ENCODE measurements at regions not wholly inside any gene's neighbourhood (a gene's known extent, or its start where the extent isn't known, plus 50 kb on each side); places are given as distances from the start of the nearest gene placed in this dataset.

DNA sequence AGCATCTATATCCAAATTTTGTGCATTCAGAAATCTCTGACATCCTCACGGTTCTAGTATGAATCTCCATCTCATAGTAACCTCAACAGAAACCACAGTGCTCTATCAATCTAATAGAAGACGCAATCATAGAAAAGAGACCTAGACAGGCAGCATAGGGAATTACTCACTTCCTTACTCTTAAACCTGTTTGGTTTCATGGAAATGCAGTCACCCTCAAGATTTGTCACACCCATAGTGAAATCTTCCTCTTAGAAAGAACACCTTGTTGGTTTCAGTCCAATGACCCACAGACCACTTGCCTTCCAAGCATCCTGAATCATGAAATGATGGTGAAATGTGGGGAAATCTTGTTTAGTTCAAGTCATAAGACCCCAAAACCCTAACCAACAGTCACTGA, 166.1 kb upstream of the PRDM1 start:
- H3K27me3 ChIP-seq (ENCODE audit: low read depth): no peaks in the 10 kb centered on the region
- TF ChIP-seq, protein P1, sequence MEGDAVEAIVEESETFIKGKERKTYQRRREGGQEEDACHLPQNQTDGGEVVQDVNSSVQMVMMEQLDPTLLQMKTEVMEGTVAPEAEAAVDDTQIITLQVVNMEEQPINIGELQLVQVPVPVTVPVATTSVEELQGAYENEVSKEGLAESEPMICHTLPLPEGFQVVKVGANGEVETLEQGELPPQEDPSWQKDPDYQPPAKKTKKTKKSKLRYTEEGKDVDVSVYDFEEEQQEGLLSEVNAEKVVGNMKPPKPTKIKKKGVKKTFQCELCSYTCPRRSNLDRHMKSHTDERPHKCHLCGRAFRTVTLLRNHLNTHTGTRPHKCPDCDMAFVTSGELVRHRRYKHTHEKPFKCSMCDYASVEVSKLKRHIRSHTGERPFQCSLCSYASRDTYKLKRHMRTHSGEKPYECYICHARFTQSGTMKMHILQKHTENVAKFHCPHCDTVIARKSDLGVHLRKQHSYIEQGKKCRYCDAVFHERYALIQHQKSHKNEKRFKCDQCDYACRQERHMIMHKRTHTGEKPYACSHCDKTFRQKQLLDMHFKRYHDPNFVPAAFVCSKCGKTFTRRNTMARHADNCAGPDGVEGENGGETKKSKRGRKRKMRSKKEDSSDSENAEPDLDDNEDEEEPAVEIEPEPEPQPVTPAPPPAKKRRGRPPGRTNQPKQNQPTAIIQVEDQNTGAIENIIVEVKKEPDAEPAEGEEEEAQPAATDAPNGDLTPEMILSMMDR (IDR thresholded peaks at IDR 0.05): no peak
- no peak overlapping the region for H3K4me3 ChIP-seq
- DNase-seq (no peak), ATAC-seq (no peak)
- H3K9me3 ChIP-seq: no peaks in the 10 kb centered on the region
- H3K27ac ChIP-seq: no peak overlapping the region
- no peaks in the 10 kb centered on the region for H3K36me3 ChIP-seq
- intact Hi-C loops (cut with DNase I): no loop called here
- no peaks in the 10 kb centered on the region for H3K4me1 ChIP-seq

GRCh38 chr6:105917038-105917695, 169.0 kb upstream of the PRDM1 start:
- intact Hi-C loops (cut with DNase I): no loop called here
- TF ChIP-seq, protein P1 (IDR thresholded peaks at IDR 0.05): no peak
- Histone ChIP-seq H3K4me1 (no peaks in the 10 kb centered on the region), H3K27ac (no peak overlapping the region), H3K4me3 (no peak overlapping the region), H3K36me3 (no peaks in the 10 kb centered on the region), H3K9me3 (no peaks in the 10 kb centered on the region), H3K27me3 (ENCODE audit: low read depth) (no peaks in the 10 kb centered on the region)
- DNase-seq (no peak), ATAC-seq (no peak)

DNA sequence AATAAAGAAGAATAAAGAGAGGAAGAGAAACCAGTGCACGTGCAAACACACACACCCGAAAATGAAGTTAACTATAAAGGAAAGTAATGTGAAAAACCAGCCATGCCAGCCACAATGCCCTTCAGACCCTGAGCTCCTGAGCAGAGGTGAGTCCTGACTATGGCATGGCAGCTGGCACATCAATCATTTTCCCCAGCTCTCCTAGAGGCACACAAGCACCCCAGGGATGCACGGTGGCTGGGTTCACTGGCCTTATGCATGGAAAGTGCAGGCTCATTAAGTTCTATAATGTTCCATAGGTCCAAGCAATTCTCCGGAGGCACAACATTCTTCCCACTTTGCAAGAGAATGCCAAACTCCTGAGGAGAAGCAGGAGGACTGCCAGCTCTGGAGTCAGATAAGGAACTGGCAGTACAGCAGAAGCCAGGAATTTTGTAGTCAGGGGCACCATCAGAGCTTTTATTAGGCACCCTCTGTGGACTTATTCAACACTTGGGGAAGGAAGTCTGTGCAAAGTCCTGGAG, 175.0 kb upstream of the PRDM1 start:
- DNase-seq: no peak
- intact Hi-C loops (cut with DNase I): no loop called here

GRCh38 chr6:105909106-105909505, 177.0 kb upstream of the PRDM1 start:
- H3K4me1 ChIP-seq: peaks cover 11% of the 10 kb centered on the region
- intact Hi-C loops (cut with DNase I): no loop called here
- no peaks in the 10 kb centered on the region for H3K36me3 ChIP-seq
- TF ChIP-seq, protein P1 (IDR thresholded peaks at IDR 0.05): no peak
- H3K9me3 ChIP-seq: no peaks in the 10 kb centered on the region
- H3K27ac ChIP-seq: no peak overlapping the region
- no peaks in the 10 kb centered on the region for H3K27me3 ChIP-seq (ENCODE audit: low read depth)
- DNase-seq (no peak), ATAC-seq (peak; percentile 18 to 48)
- H3K4me3 ChIP-seq: no peak overlapping the region

More for the DNA sequence above, 175.0 kb upstream of the PRDM1 start:
- peaks cover 11% of the 10 kb centered on the region for H3K4me1 ChIP-seq
- H3K9me3 ChIP-seq: no peaks in the 10 kb centered on the region
- no peaks in the 10 kb centered on the region for H3K27me3 ChIP-seq (ENCODE audit: low read depth)
- TF ChIP-seq, protein P1 (IDR thresholded peaks at IDR 0.05): no peak
- H3K4me3 ChIP-seq: no peak overlapping the region
- H3K36me3 ChIP-seq: no peaks in the 10 kb centered on the region
- H3K27ac ChIP-seq: no peak overlapping the region
- ATAC-seq: no peak

GRCh38 chr6:105907991-105908390, 178.1 kb upstream of the PRDM1 start:
- Histone ChIP-seq H3K27ac (no peak overlapping the region), H3K27me3 (ENCODE audit: low read depth) (no peaks in the 10 kb centered on the region), H3K9me3 (no peaks in the 10 kb centered on the region), H3K4me3 (no peak overlapping the region), H3K36me3 (no peaks in the 10 kb centered on the region), H3K4me1 (peaks cover 12% of the 10 kb centered on the region)
- TF ChIP-seq, protein P1 (IDR thresholded peaks at IDR 0.05): no peak
- intact Hi-C loops (cut with DNase I): no loop called here
- DNase-seq (no peak), ATAC-seq (no peak)

Measured in lower lobe of right lung (tissue), 2 donors.